Tibial artery (tissue), 4 donors: ENCODE measurements at regions not wholly inside any gene's neighbourhood (a gene's known extent, or its start where the extent isn't known, plus 50 kb on each side); places are given as distances from the start of the nearest gene placed in this dataset.

ENCODE experiments used
- DNase-seq, 2 donors: peaks; one replicate each; pipeline ENCODE4 v3.0.0-alpha.2; 2019
- H3K27ac ChIP-seq, 2 donors: fragments of 200-600 bp; sonication (generic) in 1 of 2; 1 replicate in 1 of 2; 2 replicates in 1 of 2; pipeline ENCODE4 v1.5.1; 2018 to 2019; ENCODE audit warnings: mild to moderate bottlenecking in 1 of 2
- H3K27me3 ChIP-seq, 2 donors: fragments of 200-600 bp; sonication (generic) in 1 of 2; one replicate each; pipeline versions ENCODE4 v1.5.1 to v1.6.0; 2016 to 2019
- H3K36me3 ChIP-seq, 3 donors: fragments of 200-600 bp; sonication (generic) in 2 of 3; one replicate each; pipeline ENCODE4 v1.5.1; 2016 to 2019; ENCODE audit warnings: mild to moderate bottlenecking in 2 of 3
- H3K4me1 ChIP-seq, 4 donors: fragments of 200-600 bp; sonication (generic) in 2 of 4; 1 replicate in 3 of 4; 2 replicates in 1 of 4; pipeline ENCODE4 v1.5.1; 2016 to 2019
- H3K4me3 ChIP-seq, 2 donors: fragments of 200-600 bp; sonication (generic) in 1 of 2; 1 replicate in 1 of 2; 2 replicates in 1 of 2; pipeline ENCODE4 v1.5.1; 2018 to 2019; ENCODE audit warnings: mild to moderate bottlenecking in 2 of 2
- H3K9me3 ChIP-seq, 3 donors: fragments of 200-600 bp; sonication (generic) in 1 of 3; one replicate each; pipeline ENCODE4 v1.5.1; 2016 to 2019
- CTCF ChIP-seq, 2 experiments: fragments of 200-600 bp in 1 of 2; fragments of 450-650 bp in 1 of 2; IDR thresholded peaks; one replicate each; pipeline ENCODE4 v1.5.1; 2017 to 2019; ENCODE audit warnings: antibody characterized with exemption in 2 of 2, mild to moderate bottlenecking in 1 of 2, moderate library complexity in 1 of 2
- intact Hi-C: fragments of 100-400 bp; cut with DNase I; formaldehyde crosslinking; loops from one replicate; pipeline ENCODE4 v1.15.0; 2023; ENCODE audit warnings: low total_unique reads

GRCh38 chr2:59184276-59185020, 943.3 kb upstream of the FANCL start:
- H3K27ac ChIP-seq = no peak overlapping the region
- intact Hi-C loops = no loop called here
- H3K9me3 ChIP-seq = no peaks in the 10 kb centered on the region
- H3K36me3 ChIP-seq = no peaks in the 10 kb centered on the region
- H3K27me3 ChIP-seq = no peaks in the 10 kb centered on the region
- DNase-seq = no peak
- TF ChIP-seq CTCF (IDR thresholded peaks at IDR 0.05) = no peak
- no peak overlapping the region for H3K4me3 ChIP-seq
- no peaks in the 10 kb centered on the region for H3K4me1 ChIP-seq

- no peak for TF ChIP-seq CTCF (IDR thresholded peaks at IDR 0.05)
- Histone ChIP-seq H3K4me3 (no peak overlapping the region), H3K27me3 (no peaks in the 10 kb centered on the region), H3K9me3 (no peaks in the 10 kb centered on the region), H3K4me1 (no peaks in the 10 kb centered on the region), H3K27ac (no peak overlapping the region), H3K36me3 (no peaks in the 10 kb centered on the region)
- intact Hi-C loops = no loop called here
- DNase-seq = no peak
These were observed 941.9 kb upstream of the FANCL start for GRCh38 chr2:59183070-59183469.

- no peaks in the 10 kb centered on the region for H3K9me3 ChIP-seq
- TF ChIP-seq CTCF (IDR thresholded peaks at IDR 0.05) = no peak
- no peak overlapping the region for H3K4me3 ChIP-seq
- H3K27ac ChIP-seq = no peak overlapping the region
- no peaks in the 10 kb centered on the region for H3K36me3 ChIP-seq
- intact Hi-C loops = no loop called here
- H3K4me1 ChIP-seq = no peaks in the 10 kb centered on the region
- no peak for DNase-seq
- H3K27me3 ChIP-seq = no peaks in the 10 kb centered on the region
These were observed 941.1 kb upstream of the FANCL start for GRCh38 chr2:59182249-59182648.

GRCh38 chr2:59181347-59181746, 940.2 kb upstream of the FANCL start:
- Histone ChIP-seq H3K9me3 (no peaks in the 10 kb centered on the region), H3K27ac (no peak overlapping the region), H3K4me3 (no peak overlapping the region), H3K4me1 (no peaks in the 10 kb centered on the region), H3K36me3 (no peaks in the 10 kb centered on the region), H3K27me3 (no peaks in the 10 kb centered on the region)
- DNase-seq = no peak
- TF ChIP-seq CTCF (IDR thresholded peaks at IDR 0.05) = no peak
- intact Hi-C loops = no loop called here

- TF ChIP-seq CTCF (IDR thresholded peaks at IDR 0.05) = no peak
- Histone ChIP-seq H3K27me3 (no peaks in the 10 kb centered on the region), H3K27ac (no peak overlapping the region), H3K36me3 (no peaks in the 10 kb centered on the region), H3K4me1 (no peaks in the 10 kb centered on the region), H3K9me3 (no peaks in the 10 kb centered on the region), H3K4me3 (no peak overlapping the region)
- intact Hi-C loops = no loop called here
- no peak for DNase-seq
These were observed 939.5 kb upstream of the FANCL start for GRCh38 chr2:59180621-59181020.

- no peak overlapping the region for H3K27ac ChIP-seq
- H3K4me3 ChIP-seq = no peak overlapping the region
- no peaks in the 10 kb centered on the region for H3K27me3 ChIP-seq
- TF ChIP-seq CTCF (IDR thresholded peaks at IDR 0.05) = no peak
- H3K9me3 ChIP-seq = no peaks in the 10 kb centered on the region
- H3K36me3 ChIP-seq = no peaks in the 10 kb centered on the region
- intact Hi-C loops = no loop called here
- H3K4me1 ChIP-seq = no peaks in the 10 kb centered on the region
- no peak for DNase-seq
These were observed 939.0 kb upstream of the FANCL start for GRCh38 chr2:59180111-59180510.
